ENCODE measurements at regions not wholly inside any gene's neighbourhood (a gene's known extent, or its start where the extent isn't known, plus 50 kb on each side); places are given as distances from the start of the nearest gene placed in this dataset.

GRCh38 chr5:8577792-8578191, 708.8 kb downstream of the MTRR start:
- Mint-ChIP-seq H3K4me3 (no peak overlapping the region), H3K9me3 (ENCODE audit: insufficient read depth) (no peaks in the 10 kb centered on the region), H3K27me3 (ENCODE audit: low read depth) (no peaks in the 10 kb centered on the region), H3K4me1 (ENCODE audit: low read depth) (no peaks in the 10 kb centered on the region), H3K36me3 (ENCODE audit: low read depth) (no peaks in the 10 kb centered on the region), H3K27ac (no peak overlapping the region)
- ChIA-PET CTCF (no interaction called here), POLR2A (no interaction called here)
- DNase-seq (no peak), ATAC-seq (no peak)

- no peak overlapping the region for H3K27ac Mint-ChIP-seq
- ATAC-seq (no peak), DNase-seq (no peak)
- CTCF ChIA-PET, result no interaction called here
- no peaks in the 10 kb centered on the region for H3K36me3 Mint-ChIP-seq (ENCODE audit: low read depth)
- no peaks in the 10 kb centered on the region for H3K27me3 Mint-ChIP-seq (ENCODE audit: low read depth)
- H3K4me3 Mint-ChIP-seq, result no peak overlapping the region
- POLR2A ChIA-PET, result no interaction called here
- no peaks in the 10 kb centered on the region for H3K9me3 Mint-ChIP-seq (ENCODE audit: insufficient read depth)
- H3K4me1 Mint-ChIP-seq (ENCODE audit: low read depth), result no peaks in the 10 kb centered on the region
Measured at GRCh38 chr5:8580298-8580697, 711.4 kb downstream of the MTRR start.

GRCh38 chr5:8581047-8581446, 712.1 kb downstream of the MTRR start:
- Mint-ChIP-seq H3K9me3 (ENCODE audit: insufficient read depth) (no peaks in the 10 kb centered on the region), H3K36me3 (ENCODE audit: low read depth) (no peaks in the 10 kb centered on the region), H3K27me3 (ENCODE audit: low read depth) (no peaks in the 10 kb centered on the region), H3K27ac (no peak overlapping the region), H3K4me3 (no peak overlapping the region), H3K4me1 (ENCODE audit: low read depth) (no peaks in the 10 kb centered on the region)
- ChIA-PET CTCF (no interaction called here), POLR2A (no interaction called here)
- DNase-seq, result no peak
- ATAC-seq, result no peak

GRCh38 chr5:8585230-8586018, 716.5 kb downstream of the MTRR start:
- no peak overlapping the region for H3K4me3 Mint-ChIP-seq
- H3K27me3 Mint-ChIP-seq (ENCODE audit: low read depth), result no peaks in the 10 kb centered on the region
- ATAC-seq (no peak), DNase-seq (no peak)
- CTCF ChIA-PET, result no interaction called here
- no peaks in the 10 kb centered on the region for H3K9me3 Mint-ChIP-seq (ENCODE audit: insufficient read depth)
- no peaks in the 10 kb centered on the region for H3K36me3 Mint-ChIP-seq (ENCODE audit: low read depth)
- POLR2A ChIA-PET, result no interaction called here
- H3K27ac Mint-ChIP-seq, result no peak overlapping the region
- no peaks in the 10 kb centered on the region for H3K4me1 Mint-ChIP-seq (ENCODE audit: low read depth)

GRCh38 chr5:8590959-8591358, 722.0 kb downstream of the MTRR start:
- ChIA-PET CTCF (interaction anchor here (0.6 kb wide), 1 partner anchor 965 kb away, joined by 3 read pairs; no protein-coding TSS in a partner anchor), POLR2A (no interaction called here)
- DNase-seq (no peak), ATAC-seq (no peak)
- no peaks in the 10 kb centered on the region for H3K9me3 Mint-ChIP-seq (ENCODE audit: insufficient read depth)
- no peak overlapping the region for H3K27ac Mint-ChIP-seq
- H3K27me3 Mint-ChIP-seq (ENCODE audit: low read depth), result no peaks in the 10 kb centered on the region
- no peaks in the 10 kb centered on the region for H3K36me3 Mint-ChIP-seq (ENCODE audit: low read depth)
- no peaks in the 10 kb centered on the region for H3K4me1 Mint-ChIP-seq (ENCODE audit: low read depth)
- H3K4me3 Mint-ChIP-seq, result no peak overlapping the region

GRCh38 chr5:8598356-8598755, 729.4 kb downstream of the MTRR start:
- no peaks in the 10 kb centered on the region for H3K9me3 Mint-ChIP-seq (ENCODE audit: insufficient read depth)

GRCh38 chr5:8598996-8599395, 730.0 kb downstream of the MTRR start:
- Mint-ChIP-seq H3K36me3 (ENCODE audit: low read depth) (no peaks in the 10 kb centered on the region), H3K27ac (no peak overlapping the region), H3K9me3 (ENCODE audit: insufficient read depth) (no peaks in the 10 kb centered on the region), H3K4me1 (ENCODE audit: low read depth) (no peaks in the 10 kb centered on the region), H3K27me3 (ENCODE audit: low read depth) (no peaks in the 10 kb centered on the region), H3K4me3 (no peak overlapping the region)
- ATAC-seq (no peak), DNase-seq (no peak)
- ChIA-PET POLR2A (no interaction called here), CTCF (no interaction called here)

More at GRCh38 chr5:8598356-8598755, 729.4 kb downstream of the MTRR start:
- H3K36me3 Mint-ChIP-seq (ENCODE audit: low read depth), result no peaks in the 10 kb centered on the region
- ATAC-seq (no peak), DNase-seq (no peak)
- no peak overlapping the region for H3K27ac Mint-ChIP-seq
- no peak overlapping the region for H3K4me3 Mint-ChIP-seq
- H3K4me1 Mint-ChIP-seq (ENCODE audit: low read depth), result no peaks in the 10 kb centered on the region
- ChIA-PET CTCF (no interaction called here), POLR2A (no interaction called here)
- no peaks in the 10 kb centered on the region for H3K27me3 Mint-ChIP-seq (ENCODE audit: low read depth)

- Mint-ChIP-seq H3K4me1 (ENCODE audit: low read depth) (no peaks in the 10 kb centered on the region), H3K27me3 (ENCODE audit: low read depth) (no peaks in the 10 kb centered on the region), H3K27ac (no peak overlapping the region), H3K4me3 (no peak overlapping the region), H3K36me3 (ENCODE audit: low read depth) (no peaks in the 10 kb centered on the region), H3K9me3 (ENCODE audit: insufficient read depth) (peaks cover under 1% of the 10 kb centered on the region)
- ChIA-PET CTCF (no interaction called here), POLR2A (no interaction called here)
- DNase-seq, result no peak
- no peak for ATAC-seq
Measured at GRCh38 chr5:8600843-8601242, 731.9 kb downstream of the MTRR start.

- H3K27me3 Mint-ChIP-seq (ENCODE audit: low read depth), result no peaks in the 10 kb centered on the region
- H3K27ac Mint-ChIP-seq, result no peak overlapping the region
- ChIA-PET POLR2A (interaction anchor here (0.6 kb wide), 1 partner anchor 144 kb away, joined by 3 read pairs; no protein-coding TSS in a partner anchor), CTCF (no interaction called here)
- no peak overlapping the region for H3K4me3 Mint-ChIP-seq
- no peaks in the 10 kb centered on the region for H3K4me1 Mint-ChIP-seq (ENCODE audit: low read depth)
- no peaks in the 10 kb centered on the region for H3K36me3 Mint-ChIP-seq (ENCODE audit: low read depth)
- DNase-seq (no peak), ATAC-seq (no peak)
- H3K9me3 Mint-ChIP-seq (ENCODE audit: insufficient read depth), result peaks cover 4% of the 10 kb centered on the region
Measured at GRCh38 chr5:8601831-8602354, 732.9 kb downstream of the MTRR start.

- ChIA-PET POLR2A (no interaction called here), CTCF (no interaction called here)
- Mint-ChIP-seq H3K36me3 (ENCODE audit: low read depth) (no peaks in the 10 kb centered on the region), H3K4me3 (no peak overlapping the region), H3K27me3 (ENCODE audit: low read depth) (no peaks in the 10 kb centered on the region), H3K9me3 (ENCODE audit: insufficient read depth) (peaks cover 4% of the 10 kb centered on the region), H3K27ac (no peak overlapping the region), H3K4me1 (ENCODE audit: low read depth) (no peaks in the 10 kb centered on the region)
- ATAC-seq (no peak), DNase-seq (no peak)
Measured at GRCh38 chr5:8606231-8606630, 737.3 kb downstream of the MTRR start.

GRCh38 chr5:8611067-8611466, 742.1 kb downstream of the MTRR start:
- Mint-ChIP-seq H3K4me3 (no peak overlapping the region), H3K27me3 (ENCODE audit: low read depth) (no peaks in the 10 kb centered on the region), H3K4me1 (ENCODE audit: low read depth) (no peaks in the 10 kb centered on the region), H3K36me3 (ENCODE audit: low read depth) (no peaks in the 10 kb centered on the region), H3K27ac (no peak overlapping the region), H3K9me3 (ENCODE audit: insufficient read depth) (peaks cover under 1% of the 10 kb centered on the region)
- CTCF ChIA-PET, result no interaction called here
- no peak for ATAC-seq
- POLR2A ChIA-PET, result no interaction called here
- no peak for DNase-seq

- ATAC-seq (no peak), DNase-seq (no peak)
- Mint-ChIP-seq H3K4me1 (ENCODE audit: low read depth) (no peaks in the 10 kb centered on the region), H3K9me3 (ENCODE audit: insufficient read depth) (no peaks in the 10 kb centered on the region), H3K27ac (no peak overlapping the region), H3K36me3 (ENCODE audit: low read depth) (no peaks in the 10 kb centered on the region), H3K27me3 (ENCODE audit: low read depth) (no peaks in the 10 kb centered on the region), H3K4me3 (no peak overlapping the region)
- ChIA-PET CTCF (no interaction called here), POLR2A (no interaction called here)
Measured at GRCh38 chr5:8613078-8613685, 744.2 kb downstream of the MTRR start.

Measured in activated CD8-positive, alpha-beta T cell treated with anti-CD3 and anti-CD28 coated beads, Interleukin-2, amount 10 ng/mL, durations not matched to agents 7 days and 5 days (primary cell).